ENCODE measurements at regions not wholly inside any gene's neighbourhood (a gene's known extent, or its start where the extent isn't known, plus 50 kb on each side); places are given as distances from the start of the nearest gene placed in this dataset.

DNA sequence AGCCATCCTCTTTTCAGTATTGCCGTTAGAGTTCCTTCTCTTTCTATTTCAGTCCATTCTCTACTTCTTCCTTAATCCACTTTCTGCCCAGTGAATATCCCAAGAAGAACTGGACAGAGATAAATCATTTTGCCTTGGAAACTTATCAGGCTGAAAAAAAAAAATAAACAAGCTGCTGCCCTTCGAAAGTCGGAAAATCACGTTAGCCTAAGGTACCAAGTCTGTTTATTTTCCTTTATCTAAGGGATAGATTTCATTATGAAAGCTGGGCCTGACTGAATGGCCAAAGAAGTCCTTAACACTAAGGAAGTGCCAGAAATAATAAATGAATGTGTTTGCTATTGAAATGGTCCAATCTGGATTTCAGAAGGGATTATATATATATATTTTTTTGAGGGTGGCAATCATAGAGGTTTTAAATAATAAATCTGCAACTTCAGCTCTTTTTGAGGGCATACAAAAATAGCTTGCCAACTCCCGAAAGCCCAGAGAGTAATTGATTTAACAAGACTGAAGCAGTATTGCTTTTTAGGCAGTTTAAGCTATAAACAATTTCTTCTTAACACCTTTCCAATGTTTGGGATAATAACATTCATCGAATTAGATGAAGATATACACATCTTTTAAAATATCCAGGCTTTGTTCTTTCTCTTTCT is 127.0 kb upstream of the STMND1 start:
- TF ChIP-seq, protein P1, sequence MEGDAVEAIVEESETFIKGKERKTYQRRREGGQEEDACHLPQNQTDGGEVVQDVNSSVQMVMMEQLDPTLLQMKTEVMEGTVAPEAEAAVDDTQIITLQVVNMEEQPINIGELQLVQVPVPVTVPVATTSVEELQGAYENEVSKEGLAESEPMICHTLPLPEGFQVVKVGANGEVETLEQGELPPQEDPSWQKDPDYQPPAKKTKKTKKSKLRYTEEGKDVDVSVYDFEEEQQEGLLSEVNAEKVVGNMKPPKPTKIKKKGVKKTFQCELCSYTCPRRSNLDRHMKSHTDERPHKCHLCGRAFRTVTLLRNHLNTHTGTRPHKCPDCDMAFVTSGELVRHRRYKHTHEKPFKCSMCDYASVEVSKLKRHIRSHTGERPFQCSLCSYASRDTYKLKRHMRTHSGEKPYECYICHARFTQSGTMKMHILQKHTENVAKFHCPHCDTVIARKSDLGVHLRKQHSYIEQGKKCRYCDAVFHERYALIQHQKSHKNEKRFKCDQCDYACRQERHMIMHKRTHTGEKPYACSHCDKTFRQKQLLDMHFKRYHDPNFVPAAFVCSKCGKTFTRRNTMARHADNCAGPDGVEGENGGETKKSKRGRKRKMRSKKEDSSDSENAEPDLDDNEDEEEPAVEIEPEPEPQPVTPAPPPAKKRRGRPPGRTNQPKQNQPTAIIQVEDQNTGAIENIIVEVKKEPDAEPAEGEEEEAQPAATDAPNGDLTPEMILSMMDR (IDR thresholded peaks at IDR 0.05): no peak
- no peak for TF ChIP-seq ZFX (IDR thresholded peaks at IDR 0.05; ENCODE audit: borderline replicate concordance)
- H3K27ac ChIP-seq: no peak overlapping the region

DNA sequence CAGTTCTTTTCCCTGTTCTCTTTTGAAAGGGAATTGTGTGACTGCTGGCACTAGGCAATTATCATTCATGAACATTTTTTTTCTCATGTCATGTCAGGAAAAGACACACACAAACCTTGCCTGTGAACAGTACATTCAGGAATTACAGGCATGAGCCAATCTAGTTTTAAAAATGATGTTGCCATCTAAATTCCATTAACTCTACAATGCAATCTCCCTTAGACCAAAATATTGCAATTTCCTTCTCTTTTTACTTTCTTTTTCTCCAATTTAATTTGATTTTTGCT is 127.5 kb upstream of the STMND1 start:
- no peak overlapping the region for H3K27ac ChIP-seq
- no peak for TF ChIP-seq ZFX (IDR thresholded peaks at IDR 0.05; ENCODE audit: borderline replicate concordance)
- TF ChIP-seq, protein P1 (IDR thresholded peaks at IDR 0.05): no peak

DNA sequence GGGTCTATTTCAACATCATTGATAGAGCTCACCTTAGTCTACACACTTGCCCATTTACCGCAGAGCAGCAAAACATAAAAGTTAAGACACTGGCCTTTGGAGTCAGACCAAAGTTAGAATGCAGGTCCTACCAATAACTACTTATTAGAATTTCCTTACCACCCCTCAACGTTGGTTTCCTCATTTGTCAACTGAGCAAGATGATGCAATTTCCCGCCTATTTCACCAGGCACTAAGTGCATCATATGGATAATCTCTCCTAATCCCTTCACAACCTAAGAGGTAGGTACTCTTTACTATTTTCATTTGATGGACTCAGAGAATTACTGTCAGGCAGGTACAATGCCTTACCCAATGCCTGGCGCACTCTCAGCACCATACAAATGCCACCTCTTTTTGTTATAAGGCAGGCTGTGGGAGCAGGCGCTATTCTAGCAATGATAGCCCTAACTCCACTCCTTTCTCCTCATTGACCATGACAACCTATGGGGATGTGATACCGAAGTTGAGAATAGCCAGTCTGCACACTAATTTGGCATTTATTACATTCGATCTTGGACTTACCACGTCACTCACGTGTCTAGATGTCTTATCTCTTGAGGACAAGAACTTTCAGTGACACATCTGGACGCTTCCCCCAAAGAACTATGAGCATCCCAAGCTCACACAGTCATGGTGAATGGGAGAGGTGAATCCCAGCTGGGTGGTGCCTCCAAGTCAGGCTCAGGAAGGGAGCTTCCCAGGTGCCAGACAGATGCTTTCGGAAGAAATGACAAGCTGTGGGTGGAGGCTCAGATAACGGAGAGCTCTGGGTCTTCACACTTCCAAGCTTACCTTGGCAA is 128.1 kb upstream of the STMND1 start:
- TF ChIP-seq, protein P1 (IDR thresholded peaks at IDR 0.05): no peak
- TF ChIP-seq ZFX (IDR thresholded peaks at IDR 0.05; ENCODE audit: borderline replicate concordance): no peak

DNA sequence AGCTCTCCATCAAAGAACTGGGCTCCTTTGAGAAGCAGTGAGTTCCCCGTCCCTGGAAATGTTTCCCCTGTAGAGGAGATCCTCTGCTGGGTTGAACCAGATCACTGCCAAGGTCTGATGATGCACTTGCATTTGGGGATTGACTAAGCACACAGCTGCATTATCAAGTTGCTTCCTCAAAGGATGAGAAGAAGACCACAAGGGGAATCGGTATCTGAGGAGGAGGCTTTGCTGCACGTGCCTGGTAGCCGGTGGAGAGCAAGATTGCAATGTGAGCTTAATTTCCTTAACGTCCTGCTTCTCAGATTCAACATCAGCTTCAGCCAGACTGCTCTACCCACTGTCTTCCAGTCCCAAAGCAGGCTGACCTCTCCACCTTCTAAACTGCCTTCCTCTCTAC is 128.8 kb upstream of the STMND1 start:
- no peak for TF ChIP-seq ZFX (IDR thresholded peaks at IDR 0.05; ENCODE audit: borderline replicate concordance)
- TF ChIP-seq, protein P1 (IDR thresholded peaks at IDR 0.05): no peak
- no peak overlapping the region for H3K27ac ChIP-seq

More for the DNA sequence above, 128.1 kb upstream of the STMND1 start:
- no peak overlapping the region for H3K27ac ChIP-seq

DNA sequence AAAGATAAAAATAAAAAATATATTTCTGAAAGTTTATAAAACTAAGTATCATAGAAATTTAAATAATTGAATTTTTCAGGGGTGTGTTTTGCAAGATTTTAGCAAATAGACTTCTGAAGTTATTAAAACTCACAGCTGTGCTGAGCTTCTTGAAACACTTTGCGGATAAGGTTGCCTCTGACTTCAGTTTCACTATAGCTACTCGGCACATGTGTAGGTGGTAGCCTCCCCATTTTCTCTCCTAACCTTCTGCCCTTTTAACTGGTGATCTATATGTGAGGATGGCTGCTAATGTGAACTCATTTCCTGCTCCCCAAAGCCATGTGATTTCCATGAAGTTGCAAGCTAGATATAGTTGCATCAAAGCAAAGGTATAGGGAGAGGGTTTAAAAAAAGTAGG is 129.3 kb upstream of the STMND1 start:
- no peak overlapping the region for H3K27ac ChIP-seq
- TF ChIP-seq ZFX (IDR thresholded peaks at IDR 0.05; ENCODE audit: borderline replicate concordance): no peak
- TF ChIP-seq, protein P1 (IDR thresholded peaks at IDR 0.05): no peak

DNA sequence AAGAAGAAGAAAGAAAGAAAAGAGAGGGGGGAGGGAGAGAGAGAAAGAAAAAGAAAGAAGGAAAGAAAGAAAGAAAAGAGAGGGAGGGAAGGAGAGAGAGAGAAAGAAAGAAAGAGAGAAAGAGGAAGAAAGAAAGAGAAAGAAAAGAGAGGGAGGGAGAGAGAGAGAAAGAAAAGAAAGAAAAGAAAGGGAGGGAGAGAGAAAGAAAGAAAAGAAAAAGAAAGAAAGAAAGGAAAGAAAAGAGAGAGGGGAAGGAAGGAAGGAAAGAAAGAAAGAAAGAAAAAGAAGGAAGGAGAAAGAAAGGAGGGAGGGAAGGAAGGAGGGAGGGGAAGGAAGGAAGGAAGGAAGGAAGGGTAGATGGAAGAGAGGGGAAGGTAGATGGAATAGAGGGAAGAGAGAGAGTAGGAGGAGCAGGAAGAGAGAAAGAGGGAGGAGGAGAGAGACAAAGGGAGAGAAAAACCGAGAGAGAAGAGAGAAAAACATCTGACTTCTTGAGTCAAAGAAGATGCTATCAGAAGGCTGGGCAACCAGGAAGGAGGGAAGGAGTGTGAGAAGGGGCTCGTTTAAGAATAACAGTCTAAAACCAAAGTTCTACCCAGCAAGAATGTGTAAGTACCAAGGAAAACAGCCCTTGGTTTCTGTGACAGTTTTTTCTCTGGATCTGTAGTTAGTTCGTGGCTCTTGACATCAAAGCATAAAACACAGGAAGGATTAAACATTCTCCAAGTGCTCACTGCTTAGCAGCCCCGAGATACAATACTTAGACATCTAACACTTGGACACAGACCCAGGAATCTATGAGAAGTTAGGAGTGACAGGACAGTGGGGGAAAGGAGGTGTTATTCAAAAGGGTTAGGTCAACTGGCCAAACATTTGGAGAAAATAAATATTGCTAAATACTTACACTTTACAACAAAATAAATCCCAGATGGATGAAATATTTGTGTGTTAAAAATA is 131.9 kb upstream of the STMND1 start:
- H3K27ac ChIP-seq: no peak overlapping the region
- TF ChIP-seq ZFX (IDR thresholded peaks at IDR 0.05; ENCODE audit: borderline replicate concordance): no peak
- TF ChIP-seq, protein P1 (IDR thresholded peaks at IDR 0.05): no peak

All from 22Rv1 (cell line).